ENCODE measurements at regions not wholly inside any gene's neighbourhood (a gene's known extent, or its start where the extent isn't known, plus 50 kb on each side); places are given as distances from the start of the nearest gene placed in this dataset.
"Not testable (repeated sequence)": the region's sequence is repeated elsewhere in the genome, so short reads cannot be mapped to it uniquely, and the experiment has no call there.

DNA sequence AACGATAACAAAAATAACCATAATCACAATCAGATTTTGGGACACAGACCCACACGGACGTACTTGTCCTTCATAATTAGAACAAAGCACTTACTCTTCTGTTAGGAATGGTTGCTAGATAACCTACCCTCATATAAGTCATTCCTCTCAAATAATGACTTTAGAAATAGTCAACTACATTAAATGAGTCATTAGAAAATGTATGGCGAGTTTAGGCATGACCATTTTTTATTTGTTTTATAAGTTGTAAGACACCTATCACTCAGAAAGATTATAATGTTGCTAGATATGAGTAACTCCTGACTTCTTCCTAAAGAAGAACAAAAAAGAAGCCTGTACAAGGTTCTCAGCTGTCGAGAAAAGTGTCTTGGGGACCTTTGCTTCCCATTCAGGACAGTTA is 1637.5 kb upstream of the PCDH7 start:
- ChIA-PET POLR2A (no interaction called here), CTCF (no interaction called here)
- no peak for TF ChIP-seq SUZ12 (IDR thresholded peaks at IDR 0.05)
- no peak for TF ChIP-seq FOXM1 (IDR thresholded peaks at IDR 0.05; ENCODE audit: borderline replicate concordance)
- no peak for TF ChIP-seq L3MBTL2 (conservative IDR thresholded peaks at IDR 0.05)
- no peak for TF ChIP-seq BHLHE40 (IDR thresholded peaks at IDR 0.05; ENCODE audit: borderline replicate concordance)
- TF ChIP-seq SP1 (IDR thresholded peaks at IDR 0.05): no peak
- no peak for TF ChIP-seq LEF1 (IDR thresholded peaks at IDR 0.05; ENCODE audit: borderline replicate concordance)
- no peak for TF ChIP-seq ZNF384 (IDR thresholded peaks at IDR 0.05)
- DNase-seq (ENCODE audit: extremely low spot score): no peak

DNA sequence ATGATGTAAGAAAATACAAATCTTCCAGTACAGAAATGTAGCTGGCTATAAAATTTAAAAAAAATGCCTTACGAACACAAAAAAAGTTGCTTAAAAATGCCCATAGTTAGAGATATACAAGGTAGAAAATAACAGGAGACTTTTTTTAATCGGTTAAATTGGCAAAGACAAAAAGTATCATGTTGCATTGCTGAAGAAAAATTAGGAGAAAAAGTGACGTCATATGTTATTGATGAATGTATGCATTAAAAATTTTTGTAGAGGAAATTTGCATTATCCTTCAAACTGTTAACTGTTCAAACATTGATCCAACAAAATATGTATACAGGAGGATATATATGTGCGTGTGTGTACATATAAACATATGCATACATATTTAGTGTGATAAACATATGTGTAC is 1634.4 kb upstream of the PCDH7 start:
- ChIA-PET POLR2A (no interaction called here), CTCF (no interaction called here)
- TF ChIP-seq TARDBP (IDR thresholded peaks at IDR 0.05): no peak
- TF ChIP-seq ARNT (IDR thresholded peaks at IDR 0.05): no peak
- DNase-seq (ENCODE audit: extremely low spot score): no peak

- CTCF ChIA-PET: no interaction called here
- TF ChIP-seq FOXA1 (IDR thresholded peaks at IDR 0.05) (no peak), SP1 (IDR thresholded peaks at IDR 0.05) (no peak), SUZ12 (IDR thresholded peaks at IDR 0.05) (no peak), ZNF384 (IDR thresholded peaks at IDR 0.05) (no peak), NFRKB (IDR thresholded peaks at IDR 0.05) (no peak), LEF1 (IDR thresholded peaks at IDR 0.05; ENCODE audit: borderline replicate concordance) (no peak), FOXM1 (IDR thresholded peaks at IDR 0.05; ENCODE audit: borderline replicate concordance) (no peak), HDGF (IDR thresholded peaks at IDR 0.05; ENCODE audit: borderline replicate concordance) (no peak), ELF4 (IDR thresholded peaks at IDR 0.05) (no peak), L3MBTL2 (conservative IDR thresholded peaks at IDR 0.05) (no peak)
- TF ChIP-seq, protein P1, sequence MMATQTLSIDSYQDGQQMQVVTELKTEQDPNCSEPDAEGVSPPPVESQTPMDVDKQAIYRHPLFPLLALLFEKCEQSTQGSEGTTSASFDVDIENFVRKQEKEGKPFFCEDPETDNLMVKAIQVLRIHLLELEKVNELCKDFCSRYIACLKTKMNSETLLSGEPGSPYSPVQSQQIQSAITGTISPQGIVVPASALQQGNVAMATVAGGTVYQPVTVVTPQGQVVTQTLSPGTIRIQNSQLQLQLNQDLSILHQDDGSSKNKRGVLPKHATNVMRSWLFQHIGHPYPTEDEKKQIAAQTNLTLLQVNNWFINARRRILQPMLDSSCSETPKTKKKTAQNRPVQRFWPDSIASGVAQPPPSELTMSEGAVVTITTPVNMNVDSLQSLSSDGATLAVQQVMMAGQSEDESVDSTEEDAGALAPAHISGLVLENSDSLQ (IDR thresholded peaks at IDR 0.05): no peak
- POLR2A ChIA-PET: no interaction called here
- DNase-seq (ENCODE audit: extremely low spot score): no peak
Measured at GRCh38 chr4:29104694-29105093, 1615.5 kb upstream of the PCDH7 start.

DNA sequence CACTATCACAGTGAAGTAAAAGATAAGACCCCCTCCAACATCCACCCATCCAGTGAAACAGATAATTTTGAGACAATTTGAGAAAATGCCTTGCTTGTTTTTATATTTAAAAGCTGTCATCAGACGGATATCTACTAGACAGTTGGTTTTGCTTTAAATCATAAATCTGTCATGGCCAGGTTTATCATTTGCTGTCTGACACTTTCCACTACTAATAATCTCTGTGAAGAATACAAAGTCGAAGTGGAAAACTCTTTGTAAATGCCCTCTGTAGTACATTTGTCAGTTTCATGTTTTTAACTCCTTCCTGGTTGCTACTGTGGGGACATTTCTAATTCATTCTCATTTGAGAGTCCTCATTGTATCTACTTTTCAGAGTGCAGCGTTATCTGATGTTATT is 1606.2 kb upstream of the PCDH7 start:
- ChIA-PET CTCF (no interaction called here), POLR2A (no interaction called here)
- no peak for TF ChIP-seq ELF4 (IDR thresholded peaks at IDR 0.05)
- no peak for TF ChIP-seq FOXK2 (IDR thresholded peaks at IDR 0.05)
- TF ChIP-seq, protein P1 (IDR thresholded peaks at IDR 0.05): no peak
- no peak for TF ChIP-seq NFRKB (IDR thresholded peaks at IDR 0.05)
- no peak for TF ChIP-seq FOXA1 (IDR thresholded peaks at IDR 0.05)
- no peak for TF ChIP-seq BHLHE40 (IDR thresholded peaks at IDR 0.05; ENCODE audit: borderline replicate concordance)
- TF ChIP-seq SUZ12 (IDR thresholded peaks at IDR 0.05): no peak
- no peak for DNase-seq (ENCODE audit: extremely low spot score)

DNA sequence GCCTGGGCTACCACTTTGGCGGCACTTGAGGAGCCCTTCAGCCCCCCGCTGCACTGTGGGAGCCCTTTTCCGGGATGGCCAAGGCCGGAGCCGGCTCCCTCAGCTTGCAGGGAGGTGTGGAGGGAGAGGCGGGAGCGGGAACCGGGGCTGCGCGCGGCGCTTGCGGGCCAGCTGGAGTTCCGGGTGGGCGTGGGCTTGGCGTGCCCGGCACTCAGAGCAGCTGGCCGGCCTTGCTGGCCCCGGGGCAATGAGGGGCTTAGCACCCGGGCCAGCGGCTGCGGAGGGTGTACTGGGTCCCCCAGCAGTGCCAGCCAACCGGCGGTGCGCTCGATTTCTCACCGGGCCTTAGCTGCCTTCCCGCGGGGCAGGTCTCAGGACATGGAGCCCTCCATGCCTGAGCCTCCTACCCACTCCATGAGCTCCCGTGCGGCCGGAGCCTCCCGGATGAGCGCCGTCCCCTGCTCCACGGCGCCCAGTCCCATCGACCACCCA is 1602.9 kb upstream of the PCDH7 start:
- POLR2A ChIA-PET; CTCF ChIA-PET; DNase-seq (ENCODE audit: extremely low spot score): not testable (repeated sequence)

- ChIA-PET POLR2A (no interaction called here), CTCF (no interaction called here)
- DNase-seq (ENCODE audit: extremely low spot score): no peak
- TF ChIP-seq, protein P1 (IDR thresholded peaks at IDR 0.05): no peak
- TF ChIP-seq SP1 (IDR thresholded peaks at IDR 0.05) (no peak), LEF1 (IDR thresholded peaks at IDR 0.05; ENCODE audit: borderline replicate concordance) (no peak), NFRKB (IDR thresholded peaks at IDR 0.05) (no peak), CTBP1 (IDR thresholded peaks at IDR 0.05; ENCODE audit: borderline replicate concordance) (no peak), SUZ12 (IDR thresholded peaks at IDR 0.05) (no peak)
Measured at GRCh38 chr4:29121586-29121985, 1598.6 kb upstream of the PCDH7 start.

DNA sequence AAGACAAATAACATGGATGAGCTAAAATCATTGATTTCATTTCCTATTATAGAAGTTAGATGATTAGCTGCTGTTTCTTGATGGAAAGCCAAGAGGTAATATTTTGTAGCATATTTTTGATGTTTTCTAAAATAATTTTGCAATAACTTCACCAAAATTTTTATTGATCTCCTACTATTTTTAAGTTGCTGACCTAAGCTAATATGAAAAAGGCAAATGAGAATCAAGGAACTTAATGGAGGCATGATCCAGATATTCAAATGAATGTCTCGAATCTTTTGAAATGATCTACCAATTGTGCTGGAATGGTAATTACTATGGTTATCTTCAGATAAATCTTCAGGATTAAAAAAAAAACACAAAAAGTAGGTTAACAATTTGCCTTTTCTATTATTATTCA is 1591.4 kb upstream of the PCDH7 start:
- ChIA-PET POLR2A (no interaction called here), CTCF (no interaction called here)

More for the DNA sequence above, 1591.4 kb upstream of the PCDH7 start:
- TF ChIP-seq BHLHE40 (IDR thresholded peaks at IDR 0.05; ENCODE audit: borderline replicate concordance) (no peak), NFRKB (IDR thresholded peaks at IDR 0.05) (no peak), SUZ12 (IDR thresholded peaks at IDR 0.05) (no peak), ELF4 (IDR thresholded peaks at IDR 0.05) (no peak), FOXM1 (IDR thresholded peaks at IDR 0.05; ENCODE audit: borderline replicate concordance) (no peak), CTBP1 (IDR thresholded peaks at IDR 0.05; ENCODE audit: borderline replicate concordance) (no peak), LEF1 (IDR thresholded peaks at IDR 0.05; ENCODE audit: borderline replicate concordance) (no peak)
- TF ChIP-seq, protein P1 (IDR thresholded peaks at IDR 0.05): no peak
- DNase-seq (ENCODE audit: extremely low spot score): no peak

Measured in HEK293T (cell line).